Pancreas (tissue), 10 donors: ENCODE measurements at regions not wholly inside any gene's neighbourhood (a gene's known extent, or its start where the extent isn't known, plus 50 kb on each side); places are given as distances from the start of the nearest gene placed in this dataset.
"Not testable (repeated sequence)": the region's sequence is repeated elsewhere in the genome, so short reads cannot be mapped to it uniquely, and the experiment has no call there.

ENCODE experiments used
- ATAC-seq, 4 donors: fragments of 200-7000 bp; cut with Tn5 transposase; one replicate each; pipeline versions ENCODE4 v1.8.0 to v1.9.1; 2020; ENCODE audit warnings: mild to moderate bottlenecking in 4 of 4, moderate library complexity in 4 of 4
- DNase-seq, 6 donors: peaks; one replicate each; pipeline ENCODE4 v3.0.0-alpha.2; 2020
- FAIRE-seq: peaks from 2 replicates; lab custom pipeline; 2012; peaks lifted over from hg19 to GRCh38; lab: Jason Lieb, UNC
- H3K27ac ChIP-seq, 4 donors: fragments of 200-600 bp; sonication (generic); 1 replicate in 3 of 4; 2 replicates in 1 of 4; pipeline versions ENCODE4 v1.5.0 to v1.8.0; 2020
- H3K27me3 ChIP-seq, 4 donors: fragments of 200-600 bp; one replicate each; pipeline ENCODE4 v1.8.0; 2021
- H3K36me3 ChIP-seq, 3 donors: fragments of 200-600 bp; sonication (generic) in 1 of 3; one replicate each; pipeline versions ENCODE4 v1.5.0 to v1.8.0; 2020 to 2021
- H3K4me1 ChIP-seq, 3 donors: fragments of 200-600 bp; one replicate each; pipeline ENCODE4 v1.8.0; 2021
- H3K4me3 ChIP-seq, 4 donors: fragments of 200-600 bp; sonication (generic) in 2 of 4; one replicate each; pipeline versions ENCODE4 v1.5.0 to v1.8.0; 2020 to 2021
- H3K9me3 ChIP-seq, 4 donors: fragments of 200-600 bp; one replicate each; pipeline ENCODE4 v1.8.0; 2021
- WGBS, 2 donors: extraction: QIAGEN DNeasy Blood & Tissue Kit; methylation state at CpG; one replicate each; pipeline ENCODE4 v1.1.7; 2013; 5-methylcytosine and 5-hydroxymethylcytosine counted together
- intact Hi-C, 3 donors: fragments of 100-400 bp; cut with DNase I; formaldehyde crosslinking; loops; one replicate each; pipeline versions ENCODE4 v1.11.1 to v1.14.2; 2022
- TF ChIP-seq, protein P1 (sequence below), 4 donors: fragments of 200-600 bp; sonication (generic) in 3 of 4; IDR thresholded peaks; one replicate each; pipeline versions ENCODE4 v1.5.0 to v1.8.0; 2021; ENCODE audit warnings: antibody characterized with exemption in 4 of 4
- donor health status: healthy with polysubstance abuse.
- donor health status: DM: no; HTN: no; CAD: no; lungs with moderate emphysema.
- donor health status: DM: no; HTN: no; CAD: no.
- donor health status: control.
- donor health status: control.
- donor health status: Bipolar disorder and iron deficiency.
- donor health status: DM: yes; HTN: yes; CAD: no.
- donor health status: DM: no; HTN: no; CAD: no.
- donor health status: DM: no; HTN: no; CAD: no.
- donor health status: DM: yes; HTN: yes; CAD: no.

DNA sequence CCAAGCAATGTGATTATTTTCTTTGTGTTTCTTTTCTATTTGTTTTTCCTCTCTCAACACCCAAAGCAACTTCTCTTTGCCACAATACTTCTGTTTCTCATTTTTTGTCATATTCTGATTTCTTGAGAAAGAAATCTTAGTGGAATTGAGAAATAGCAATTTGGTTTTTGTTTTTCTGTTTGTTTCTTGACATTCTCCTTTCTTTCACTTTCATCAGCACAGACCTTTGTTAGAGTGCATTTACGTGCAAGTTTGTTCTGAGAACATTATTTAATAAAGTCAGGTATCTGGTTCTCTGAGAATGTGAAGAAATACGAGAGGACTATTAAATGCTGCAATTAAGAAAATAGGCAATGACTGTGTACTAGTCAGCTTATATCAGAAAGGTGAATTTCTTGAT lies 608.1 kb upstream of the AADAT start:
- no peaks in the 10 kb centered on the region for H3K9me3 ChIP-seq
- H3K4me3 ChIP-seq: no peak overlapping the region
- FAIRE-seq: no peak
- ATAC-seq: no peak
- no peak for DNase-seq
- intact Hi-C loops: no loop called here
- H3K27ac ChIP-seq: no peak overlapping the region
- WGBS, 2 donors: 48 to 74% methylated on average over 2 of the region's 2 CpGs
- H3K36me3 ChIP-seq: no peaks in the 10 kb centered on the region
- TF ChIP-seq, protein P1, sequence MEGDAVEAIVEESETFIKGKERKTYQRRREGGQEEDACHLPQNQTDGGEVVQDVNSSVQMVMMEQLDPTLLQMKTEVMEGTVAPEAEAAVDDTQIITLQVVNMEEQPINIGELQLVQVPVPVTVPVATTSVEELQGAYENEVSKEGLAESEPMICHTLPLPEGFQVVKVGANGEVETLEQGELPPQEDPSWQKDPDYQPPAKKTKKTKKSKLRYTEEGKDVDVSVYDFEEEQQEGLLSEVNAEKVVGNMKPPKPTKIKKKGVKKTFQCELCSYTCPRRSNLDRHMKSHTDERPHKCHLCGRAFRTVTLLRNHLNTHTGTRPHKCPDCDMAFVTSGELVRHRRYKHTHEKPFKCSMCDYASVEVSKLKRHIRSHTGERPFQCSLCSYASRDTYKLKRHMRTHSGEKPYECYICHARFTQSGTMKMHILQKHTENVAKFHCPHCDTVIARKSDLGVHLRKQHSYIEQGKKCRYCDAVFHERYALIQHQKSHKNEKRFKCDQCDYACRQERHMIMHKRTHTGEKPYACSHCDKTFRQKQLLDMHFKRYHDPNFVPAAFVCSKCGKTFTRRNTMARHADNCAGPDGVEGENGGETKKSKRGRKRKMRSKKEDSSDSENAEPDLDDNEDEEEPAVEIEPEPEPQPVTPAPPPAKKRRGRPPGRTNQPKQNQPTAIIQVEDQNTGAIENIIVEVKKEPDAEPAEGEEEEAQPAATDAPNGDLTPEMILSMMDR (IDR thresholded peaks at IDR 0.05): no peak
- peaks cover 0 to 3% (median 0%) of the 10 kb centered on the region in 3 donors for H3K4me1 ChIP-seq
- H3K27me3 ChIP-seq: no peaks in the 10 kb centered on the region

DNA sequence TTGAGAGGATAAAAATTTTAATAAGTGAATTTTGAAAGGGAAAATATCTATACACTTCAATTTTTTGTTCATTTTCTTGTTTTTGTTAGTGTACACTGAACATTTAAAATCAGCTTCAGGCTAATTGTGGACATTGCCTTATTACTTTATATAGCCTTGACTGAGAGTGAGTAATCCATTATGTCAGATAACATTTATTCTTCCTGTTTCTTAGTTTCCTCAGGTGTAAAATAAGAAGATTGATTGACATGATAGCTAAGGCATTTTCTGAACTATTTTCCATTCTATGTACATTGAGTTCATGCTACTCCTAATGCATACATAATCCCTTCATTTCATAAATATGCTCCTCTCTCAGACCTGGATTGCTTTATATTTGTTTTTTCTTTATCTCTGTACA lies 607.3 kb upstream of the AADAT start:
- no peaks in the 10 kb centered on the region for H3K36me3 ChIP-seq
- peaks cover 0 to 3% (median 0%) of the 10 kb centered on the region in 3 donors for H3K4me1 ChIP-seq
- no peak overlapping the region for H3K27ac ChIP-seq
- H3K27me3 ChIP-seq: no peaks in the 10 kb centered on the region
- H3K9me3 ChIP-seq: no peaks in the 10 kb centered on the region
- peak in 1 of 4 donors; percentile 60 for ATAC-seq
- no peak overlapping the region for H3K4me3 ChIP-seq
- no peak for DNase-seq
- FAIRE-seq: no peak
- intact Hi-C loops: no loop called here
- TF ChIP-seq, protein P1 (IDR thresholded peaks at IDR 0.05): no peak

DNA sequence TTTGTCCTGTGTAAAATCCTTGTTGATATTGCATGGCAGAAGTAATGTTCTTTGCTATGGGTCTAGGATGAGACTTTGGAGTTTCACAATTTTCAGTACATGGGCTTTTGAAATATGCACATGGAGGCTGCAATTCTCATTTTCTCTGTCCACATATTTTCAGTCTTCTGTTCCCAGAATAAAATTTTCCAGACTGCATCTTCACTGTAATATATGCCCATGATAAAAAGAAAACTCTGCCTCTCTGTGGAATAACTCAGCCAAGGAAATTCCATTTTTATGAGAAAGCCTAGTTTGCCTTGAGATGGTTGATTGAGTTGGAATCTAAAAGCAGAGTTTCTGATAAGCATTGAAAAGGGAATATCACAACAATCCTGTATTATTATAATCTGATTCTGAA lies 601.4 kb upstream of the AADAT start:
- Histone ChIP-seq H3K9me3 (no peaks in the 10 kb centered on the region), H3K4me3 (no peak overlapping the region), H3K4me1 (no peaks in the 10 kb centered on the region), H3K27ac (no peak overlapping the region), H3K36me3 (no peaks in the 10 kb centered on the region), H3K27me3 (no peaks in the 10 kb centered on the region)
- no peak for ATAC-seq
- no peak for FAIRE-seq
- DNase-seq: no peak
- intact Hi-C loops: no loop called here
- TF ChIP-seq, protein P1 (IDR thresholded peaks at IDR 0.05): no peak

DNA sequence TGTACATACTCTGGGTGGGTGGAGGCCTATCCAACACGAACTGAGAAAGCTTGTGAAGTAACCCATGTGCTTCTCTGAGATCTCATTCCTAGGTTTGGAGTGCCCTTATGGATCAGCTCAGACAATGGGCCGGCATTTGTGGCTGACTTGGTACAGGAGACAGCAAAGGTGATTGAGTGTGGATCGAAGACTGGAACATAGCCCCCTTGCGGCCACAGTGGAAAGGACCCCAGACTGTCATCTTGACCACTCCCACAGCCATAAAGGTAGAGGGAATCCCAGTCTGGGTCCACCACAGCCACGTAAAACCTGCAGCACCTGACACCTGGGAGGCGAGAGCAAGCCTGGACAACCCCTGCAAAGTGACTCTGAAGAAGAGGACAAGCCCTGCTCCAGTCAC lies 598.0 kb upstream of the AADAT start:
- intact Hi-C loops: no loop called here
- Histone ChIP-seq H3K4me1 (no peaks in the 10 kb centered on the region), H3K36me3 (no peaks in the 10 kb centered on the region), H3K4me3 (no peak overlapping the region), H3K9me3 (no peaks in the 10 kb centered on the region), H3K27ac (no peak overlapping the region), H3K27me3 (no peaks in the 10 kb centered on the region)
- 84 to 90% methylated on average over 6 of the region's 6 CpGs for WGBS, 2 donors
- FAIRE-seq (no peak), ATAC-seq (no peak), DNase-seq (no peak)
- TF ChIP-seq, protein P1 (IDR thresholded peaks at IDR 0.05): no peak

DNA sequence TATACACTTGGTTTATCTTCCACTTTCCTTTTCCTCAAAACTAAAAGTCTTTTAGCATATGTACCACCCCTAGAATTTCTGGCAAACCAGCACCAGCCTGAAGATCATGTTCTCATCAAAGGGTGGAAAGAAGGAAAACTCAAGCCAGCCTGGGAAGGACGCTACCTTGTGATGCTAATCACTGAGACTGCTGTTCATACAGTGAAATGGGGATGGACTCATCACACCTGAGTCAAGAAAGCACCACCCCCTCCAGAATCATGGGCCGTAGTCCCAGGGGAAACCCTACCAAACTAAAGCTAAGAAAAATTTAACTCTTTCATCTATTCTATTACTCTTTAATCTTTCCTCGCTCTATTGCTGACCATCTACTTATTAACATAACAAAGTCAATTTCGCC lies 595.9 kb upstream of the AADAT start:
- H3K27me3 ChIP-seq, DNase-seq, H3K4me3 ChIP-seq, H3K36me3 ChIP-seq, FAIRE-seq, ATAC-seq, H3K4me1 ChIP-seq, H3K9me3 ChIP-seq, intact Hi-C loops, H3K27ac ChIP-seq: not testable (repeated sequence)
- 73% methylated on average over 4 of the region's 4 CpGs for WGBS, 2 donors
